DOHH2 (cell line): ENCODE measurements at regions not wholly inside any gene's neighbourhood (a gene's known extent, or its start where the extent isn't known, plus 50 kb on each side); places are given as distances from the start of the nearest gene placed in this dataset.

Source experiments
- H3F3A ChIP-seq: fragments of 200-600 bp; sonication (generic), shearing (Covaris generic); 2 replicates; pipeline ENCODE4 v1.6.0; 2016; ENCODE audit warnings: antibody characterized with exemption, mild to moderate bottlenecking; ENCODE audit not compliant: control insufficient read depth, insufficient read depth
- H3K27ac ChIP-seq: fragments of 200-600 bp; sonication (generic); 2 replicates; pipeline ENCODE4 v1.5.1; 2014; ENCODE audit warnings: low read depth, mild to moderate bottlenecking, low read length, moderate library complexity
- H3K27me3 ChIP-seq: fragments of 200-600 bp; sonication (generic); 2 replicates; pipeline ENCODE4 v1.6.1; 2014; ENCODE audit warnings: mild to moderate bottlenecking, low read length, mixed read lengths; ENCODE audit not compliant: control insufficient read depth
- H3K36me3 ChIP-seq: fragments of 200-600 bp; sonication (generic); 2 replicates; pipeline ENCODE4 v1.6.1; 2014; ENCODE audit warnings: mild to moderate bottlenecking, low read length, moderate library complexity, mixed read lengths; ENCODE audit not compliant: control insufficient read depth
- H3K4me1 ChIP-seq: fragments of 200-600 bp; sonication (generic); 2 replicates; pipeline ENCODE4 v1.6.1; 2014; ENCODE audit warnings: mild to moderate bottlenecking, low read length, mixed read lengths; ENCODE audit not compliant: control insufficient read depth
- H3K4me2 ChIP-seq: fragments of 200-600 bp; sonication (generic); 2 replicates; pipeline ENCODE4 v1.6.0; 2014; ENCODE audit warnings: mild to moderate bottlenecking, low read length, moderate library complexity
- H3K4me3 ChIP-seq: fragments of 200-600 bp; sonication (generic); 2 replicates; pipeline ENCODE4 v1.5.1; 2014; ENCODE audit warnings: mild to moderate bottlenecking, low read length, mixed read lengths
- H3K79me2 ChIP-seq: fragments of 200-600 bp; sonication (generic); 2 replicates; pipeline ENCODE4 v1.6.1; 2014; ENCODE audit warnings: mild to moderate bottlenecking, low read length, mixed read lengths; ENCODE audit not compliant: control insufficient read depth
- H3K9me2 ChIP-seq: fragments of 200-600 bp; sonication (generic); replicated peaks from 2 replicates; pipeline ENCODE4 v1.6.1; 2014; ENCODE audit warnings: mild to moderate bottlenecking, low read length, mixed read lengths; ENCODE audit not compliant: control insufficient read depth
- H3K9me3 ChIP-seq: fragments of 200-600 bp; sonication (generic); 2 replicates; pipeline ENCODE4 v1.6.1; 2014; ENCODE audit warnings: antibody characterized with exemption, low read length, mixed read lengths; ENCODE audit not compliant: control insufficient read depth, insufficient read depth
- H4K20me1 ChIP-seq: fragments of 200-600 bp; sonication (generic); 2 replicates; pipeline ENCODE4 v1.6.0; 2014; ENCODE audit warnings: low read depth, mild to moderate bottlenecking, antibody characterized with exemption, low read length, moderate library complexity; ENCODE audit not compliant: control insufficient read depth, insufficient read depth
- EZH2phosphoT487 ChIP-seq: fragments of 200-600 bp; sonication (generic); IDR thresholded peaks from 2 replicates; pipeline ENCODE4 v1.6.1; 2017; ENCODE audit warnings: borderline replicate concordance, mild to moderate bottlenecking, antibody characterized with exemption, low read length, moderate library complexity, mixed read lengths
- TF ChIP-seq, protein P1 (sequence below): fragments of 200-600 bp; sonication (generic); IDR thresholded peaks from one replicate; pipeline ENCODE4 v1.5.1; 2014; ENCODE audit warnings: antibody characterized with exemption, mild to moderate bottlenecking, low read depth, low read length; ENCODE audit not compliant: poor library complexity, severe bottlenecking

DNA sequence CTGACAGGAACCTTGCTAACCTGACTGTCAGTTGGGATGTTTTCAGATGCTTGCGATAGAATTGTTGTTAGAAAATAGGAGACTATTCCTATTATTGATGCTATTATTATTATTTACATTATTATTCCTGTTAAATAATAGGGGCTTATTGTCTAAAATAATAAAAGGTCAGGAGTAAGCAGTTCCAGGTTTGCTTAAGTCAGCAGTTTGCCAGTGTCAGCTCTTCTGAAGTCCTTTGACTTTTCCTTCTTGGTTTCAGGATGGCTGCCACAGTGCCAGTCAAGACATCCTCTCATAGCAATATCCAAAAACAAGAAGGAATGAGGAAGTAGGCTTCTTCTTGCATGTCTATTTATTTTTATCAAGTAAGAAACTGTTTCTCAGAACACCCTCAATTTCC lies 141.7 kb upstream of the MARCHF11 start:
- H4K20me1 ChIP-seq = no peaks in the 10 kb centered on the region
- H3K27me3 ChIP-seq = no peaks in the 10 kb centered on the region
- no peaks in the 10 kb centered on the region for H3F3A ChIP-seq
- no peaks in the 10 kb centered on the region for H3K9me3 ChIP-seq
- H3K79me2 ChIP-seq = no peaks in the 10 kb centered on the region
- H3K4me1 ChIP-seq = no peaks in the 10 kb centered on the region
- no peaks in the 10 kb centered on the region; the same call in 1 of the 2 replicates for H3K9me2 ChIP-seq
- no peak overlapping the region for H3K4me3 ChIP-seq
- no peak overlapping the region for H3K27ac ChIP-seq
- TF ChIP-seq EZH2phosphoT487 = no peak
- TF ChIP-seq, protein P1, sequence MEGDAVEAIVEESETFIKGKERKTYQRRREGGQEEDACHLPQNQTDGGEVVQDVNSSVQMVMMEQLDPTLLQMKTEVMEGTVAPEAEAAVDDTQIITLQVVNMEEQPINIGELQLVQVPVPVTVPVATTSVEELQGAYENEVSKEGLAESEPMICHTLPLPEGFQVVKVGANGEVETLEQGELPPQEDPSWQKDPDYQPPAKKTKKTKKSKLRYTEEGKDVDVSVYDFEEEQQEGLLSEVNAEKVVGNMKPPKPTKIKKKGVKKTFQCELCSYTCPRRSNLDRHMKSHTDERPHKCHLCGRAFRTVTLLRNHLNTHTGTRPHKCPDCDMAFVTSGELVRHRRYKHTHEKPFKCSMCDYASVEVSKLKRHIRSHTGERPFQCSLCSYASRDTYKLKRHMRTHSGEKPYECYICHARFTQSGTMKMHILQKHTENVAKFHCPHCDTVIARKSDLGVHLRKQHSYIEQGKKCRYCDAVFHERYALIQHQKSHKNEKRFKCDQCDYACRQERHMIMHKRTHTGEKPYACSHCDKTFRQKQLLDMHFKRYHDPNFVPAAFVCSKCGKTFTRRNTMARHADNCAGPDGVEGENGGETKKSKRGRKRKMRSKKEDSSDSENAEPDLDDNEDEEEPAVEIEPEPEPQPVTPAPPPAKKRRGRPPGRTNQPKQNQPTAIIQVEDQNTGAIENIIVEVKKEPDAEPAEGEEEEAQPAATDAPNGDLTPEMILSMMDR = no peak
- no peaks in the 10 kb centered on the region for H3K36me3 ChIP-seq
- no peak overlapping the region for H3K4me2 ChIP-seq

DNA sequence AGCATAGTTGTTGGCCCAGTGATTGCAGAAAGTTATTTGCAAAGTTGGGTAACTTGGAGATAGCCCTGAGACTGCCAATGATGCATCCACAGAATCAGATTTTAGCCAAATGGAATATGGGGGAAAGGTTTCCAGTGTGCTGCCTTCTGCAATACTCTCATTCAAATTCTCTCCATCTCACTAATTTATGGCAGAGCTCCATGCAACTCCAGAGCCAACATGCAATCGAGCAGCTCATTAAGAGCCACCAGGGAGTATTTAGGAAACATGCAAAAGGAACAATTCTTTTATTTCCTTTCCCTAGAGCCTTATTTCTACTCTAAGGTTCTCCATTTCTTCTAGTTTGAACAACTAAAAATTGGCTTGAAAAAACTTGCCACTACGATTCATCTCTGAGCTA lies 135.9 kb upstream of the MARCHF11 start:
- TF ChIP-seq, protein P1 = no peak
- no peak for TF ChIP-seq EZH2phosphoT487
- Histone ChIP-seq H3K4me2 (no peak overlapping the region), H3K9me3 (no peaks in the 10 kb centered on the region), H3K9me2 (no peaks in the 10 kb centered on the region), H3K27ac (no peak overlapping the region), H3K79me2 (no peaks in the 10 kb centered on the region), H4K20me1 (no peaks in the 10 kb centered on the region), H3K27me3 (no peaks in the 10 kb centered on the region), H3K36me3 (no peaks in the 10 kb centered on the region), H3K4me3 (no peak overlapping the region), H3K4me1 (no peaks in the 10 kb centered on the region), H3F3A (no peaks in the 10 kb centered on the region)

DNA sequence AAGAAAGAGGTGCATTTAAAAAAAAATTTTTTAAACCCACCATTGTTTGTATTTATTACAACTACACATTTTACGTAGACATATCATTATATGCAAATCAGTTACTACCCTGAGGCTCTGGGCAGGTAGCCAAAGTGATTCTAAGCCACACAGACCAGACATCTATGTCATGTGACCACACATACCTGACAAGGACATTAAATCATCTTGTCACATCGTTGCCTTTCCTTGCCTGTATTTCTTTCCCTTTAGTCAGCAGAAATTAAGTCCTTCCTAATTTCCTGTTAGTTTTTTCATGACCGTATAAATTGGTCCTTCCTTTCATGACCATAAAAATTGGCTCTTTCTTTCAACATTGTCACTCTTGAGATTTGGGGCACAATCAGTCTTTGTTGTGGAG lies 134.2 kb upstream of the MARCHF11 start:
- Histone ChIP-seq H3K79me2 (no peaks in the 10 kb centered on the region), H4K20me1 (no peaks in the 10 kb centered on the region), H3K4me1 (no peaks in the 10 kb centered on the region), H3K9me3 (no peaks in the 10 kb centered on the region), H3K36me3 (no peaks in the 10 kb centered on the region), H3K27me3 (no peaks in the 10 kb centered on the region), H3K9me2 (no peaks in the 10 kb centered on the region), H3F3A (no peaks in the 10 kb centered on the region), H3K4me3 (no peak overlapping the region), H3K27ac (no peak overlapping the region), H3K4me2 (no peak overlapping the region)
- TF ChIP-seq EZH2phosphoT487 = no peak
- TF ChIP-seq, protein P1 = no peak

DNA sequence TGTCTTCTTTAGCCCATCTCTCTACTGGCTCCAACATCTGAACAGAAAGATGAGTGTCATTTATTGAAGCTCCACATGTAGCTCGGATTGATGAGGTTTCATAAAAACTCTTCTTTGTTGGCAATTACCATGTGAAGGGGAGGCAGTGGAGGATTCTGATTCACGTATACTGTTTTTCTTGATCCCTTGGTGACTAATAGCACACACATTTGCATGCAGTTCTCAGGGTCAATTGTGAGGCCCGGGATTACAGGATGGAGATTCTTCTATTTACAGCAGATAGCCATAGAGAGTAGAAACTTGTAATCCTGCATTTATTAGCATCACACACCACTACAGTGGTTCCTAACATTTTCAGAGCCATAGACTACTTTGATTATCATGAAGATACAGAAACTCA lies 133.2 kb upstream of the MARCHF11 start:
- H3K9me2 ChIP-seq = no peaks in the 10 kb centered on the region
- no peak overlapping the region for H3K27ac ChIP-seq
- H3K4me2 ChIP-seq = no peak overlapping the region
- no peaks in the 10 kb centered on the region for H4K20me1 ChIP-seq
- no peaks in the 10 kb centered on the region for H3K79me2 ChIP-seq
- no peak overlapping the region for H3K4me3 ChIP-seq
- no peaks in the 10 kb centered on the region for H3K27me3 ChIP-seq
- no peaks in the 10 kb centered on the region for H3K9me3 ChIP-seq
- H3K36me3 ChIP-seq = no peaks in the 10 kb centered on the region
- H3K4me1 ChIP-seq = no peaks in the 10 kb centered on the region
- TF ChIP-seq, protein P1 = no peak
- TF ChIP-seq EZH2phosphoT487 = no peak
- H3F3A ChIP-seq = no peaks in the 10 kb centered on the region
